ENCODE measurements at regions not wholly inside any gene's neighbourhood (a gene's known extent, or its start where the extent isn't known, plus 50 kb on each side); places are given as distances from the start of the nearest gene placed in this dataset.

- no peak overlapping the region for H3K4me3 ChIP-seq
- DNase-seq (ENCODE audit: low spot score), result no peak
- H3K27ac ChIP-seq, result no peak overlapping the region
- no peak for TF ChIP-seq CTCF (IDR thresholded peaks at IDR 0.05)
Observed at GRCh38 chr1:37292789-37293188, 181.6 kb upstream of the ZC3H12A start.

- Histone ChIP-seq H3K27ac (no peak overlapping the region), H3K4me3 (no peak overlapping the region)
- TF ChIP-seq CTCF (IDR thresholded peaks at IDR 0.05), result no peak
- no peak for DNase-seq (ENCODE audit: low spot score)
Observed at GRCh38 chr1:37294096-37294495, 180.3 kb upstream of the ZC3H12A start.

- H3K4me3 ChIP-seq, result no peak overlapping the region
- H3K27ac ChIP-seq, result no peak overlapping the region
- TF ChIP-seq CTCF (IDR thresholded peaks at IDR 0.05), result no peak
- no peak for DNase-seq (ENCODE audit: low spot score)
Observed at GRCh38 chr1:37294529-37294928, 179.9 kb upstream of the ZC3H12A start.

- Histone ChIP-seq H3K27ac (no peak overlapping the region), H3K4me3 (no peak overlapping the region)
- TF ChIP-seq CTCF (IDR thresholded peaks at IDR 0.05), result no peak
- no peak for DNase-seq (ENCODE audit: low spot score)
Observed at GRCh38 chr1:37298769-37299168, 175.6 kb upstream of the ZC3H12A start.

GRCh38 chr1:37299216-37299615, 175.2 kb upstream of the ZC3H12A start:
- Histone ChIP-seq H3K4me3 (no peak overlapping the region), H3K27ac (no peak overlapping the region)
- no peak for DNase-seq (ENCODE audit: low spot score)
- no peak for TF ChIP-seq CTCF (IDR thresholded peaks at IDR 0.05)

- DNase-seq (ENCODE audit: low spot score), result no peak
- H3K27ac ChIP-seq, result no peak overlapping the region
- H3K4me3 ChIP-seq, result no peak overlapping the region
- TF ChIP-seq CTCF (IDR thresholded peaks at IDR 0.05), result no peak
Observed at GRCh38 chr1:37303884-37304574, 170.4 kb upstream of the ZC3H12A start.

- no peak for TF ChIP-seq CTCF (IDR thresholded peaks at IDR 0.05)
- H3K27ac ChIP-seq, result no peak overlapping the region
- no peak for DNase-seq (ENCODE audit: low spot score)
- H3K4me3 ChIP-seq, result no peak overlapping the region
Observed at GRCh38 chr1:37305108-37305507, 169.3 kb upstream of the ZC3H12A start.

Measured in coronary artery (tissue), 2 donors.